HFF-Myc (cell line): ENCODE measurements at regions not wholly inside any gene's neighbourhood (a gene's known extent, or its start where the extent isn't known, plus 50 kb on each side); places are given as distances from the start of the nearest gene placed in this dataset.

Experiments used
- DNase-seq: peaks from one replicate; pipeline ENCODE4 v3.0.0-alpha.2; 2011; ENCODE audit warnings: low read depth; ENCODE audit errors: extremely low read depth
- H3K4me3 ChIP-seq: replicated peaks from 2 replicates; pipeline ENCODE4 v1.5.1; 2011; ENCODE audit warnings: low read depth, mild to moderate bottlenecking, control low read depth, low read length
- TF ChIP-seq, protein P1 (sequence below): IDR thresholded peaks from 2 replicates; pipeline ENCODE4 v1.5.1; 2012; ENCODE audit warnings: mild to moderate bottlenecking, low read depth, low read length, control low read depth; ENCODE audit errors: missing control alignments

DNA sequence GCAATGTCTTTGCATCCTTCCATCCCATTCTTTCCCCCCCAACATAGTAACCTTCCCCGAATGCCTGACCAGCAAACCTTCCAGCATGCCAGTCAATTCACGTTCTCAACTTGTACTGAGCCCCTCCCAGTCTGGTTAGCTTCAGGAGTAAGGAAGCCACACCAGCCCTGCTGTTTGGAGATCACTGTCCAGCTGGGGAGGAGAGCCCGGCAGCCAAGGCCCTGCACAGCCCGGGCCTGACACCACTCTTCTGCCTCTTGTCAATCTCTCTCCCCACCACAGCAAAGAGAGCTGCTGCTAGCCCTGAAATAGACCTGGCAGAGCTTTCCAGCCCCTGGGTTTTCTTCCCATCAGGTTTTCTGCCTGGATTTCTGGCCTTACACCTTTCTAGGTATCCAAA, 185.8 kb upstream of the ID2 start:
- TF ChIP-seq, protein P1, sequence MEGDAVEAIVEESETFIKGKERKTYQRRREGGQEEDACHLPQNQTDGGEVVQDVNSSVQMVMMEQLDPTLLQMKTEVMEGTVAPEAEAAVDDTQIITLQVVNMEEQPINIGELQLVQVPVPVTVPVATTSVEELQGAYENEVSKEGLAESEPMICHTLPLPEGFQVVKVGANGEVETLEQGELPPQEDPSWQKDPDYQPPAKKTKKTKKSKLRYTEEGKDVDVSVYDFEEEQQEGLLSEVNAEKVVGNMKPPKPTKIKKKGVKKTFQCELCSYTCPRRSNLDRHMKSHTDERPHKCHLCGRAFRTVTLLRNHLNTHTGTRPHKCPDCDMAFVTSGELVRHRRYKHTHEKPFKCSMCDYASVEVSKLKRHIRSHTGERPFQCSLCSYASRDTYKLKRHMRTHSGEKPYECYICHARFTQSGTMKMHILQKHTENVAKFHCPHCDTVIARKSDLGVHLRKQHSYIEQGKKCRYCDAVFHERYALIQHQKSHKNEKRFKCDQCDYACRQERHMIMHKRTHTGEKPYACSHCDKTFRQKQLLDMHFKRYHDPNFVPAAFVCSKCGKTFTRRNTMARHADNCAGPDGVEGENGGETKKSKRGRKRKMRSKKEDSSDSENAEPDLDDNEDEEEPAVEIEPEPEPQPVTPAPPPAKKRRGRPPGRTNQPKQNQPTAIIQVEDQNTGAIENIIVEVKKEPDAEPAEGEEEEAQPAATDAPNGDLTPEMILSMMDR = no peak

DNA sequence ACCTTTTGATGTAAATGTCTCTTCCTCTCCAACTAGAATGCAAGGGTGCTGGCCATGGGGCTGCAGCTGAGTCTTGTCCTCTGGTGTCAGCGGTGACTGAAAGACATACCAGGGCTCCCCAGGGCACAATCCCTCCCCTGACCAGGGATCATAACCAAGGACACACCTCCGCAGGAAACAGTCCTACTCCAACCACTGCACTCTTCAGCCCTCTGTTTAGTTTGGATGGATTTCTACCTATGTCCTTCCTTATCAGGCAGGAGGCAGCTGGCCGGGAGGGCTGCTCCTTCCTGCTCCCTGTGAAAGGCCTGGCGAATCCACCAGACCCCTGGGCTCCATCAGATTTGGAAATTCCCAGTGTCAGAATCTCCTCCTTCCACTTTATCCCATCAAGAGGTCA, 185.2 kb upstream of the ID2 start:
- no peak overlapping the region for H3K4me3 ChIP-seq
- TF ChIP-seq, protein P1 = no peak
- DNase-seq = no peak

More for the DNA sequence above, 185.8 kb upstream of the ID2 start:
- no peak for DNase-seq
- no peak overlapping the region for H3K4me3 ChIP-seq

DNA sequence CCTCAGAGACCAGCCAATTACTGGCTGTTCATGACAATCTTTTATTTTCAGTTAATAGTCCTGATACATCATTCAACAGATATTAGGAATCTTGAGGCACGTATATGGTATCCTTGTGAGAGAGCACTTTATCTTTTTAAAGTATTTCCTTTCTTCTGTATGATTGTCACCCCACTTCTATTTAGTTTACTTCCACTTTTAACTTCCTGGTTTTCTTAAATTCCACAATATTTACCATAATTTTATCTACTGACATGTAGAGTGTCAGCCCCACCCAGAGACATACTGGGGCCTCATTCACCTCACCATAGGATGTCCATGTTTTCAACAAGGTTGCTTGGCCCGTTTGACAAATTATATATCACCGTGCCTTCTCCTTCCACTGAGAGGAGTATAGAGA, 182.9 kb upstream of the ID2 start:
- DNase-seq = no peak
- H3K4me3 ChIP-seq = no peak overlapping the region
- TF ChIP-seq, protein P1 = no peak

DNA sequence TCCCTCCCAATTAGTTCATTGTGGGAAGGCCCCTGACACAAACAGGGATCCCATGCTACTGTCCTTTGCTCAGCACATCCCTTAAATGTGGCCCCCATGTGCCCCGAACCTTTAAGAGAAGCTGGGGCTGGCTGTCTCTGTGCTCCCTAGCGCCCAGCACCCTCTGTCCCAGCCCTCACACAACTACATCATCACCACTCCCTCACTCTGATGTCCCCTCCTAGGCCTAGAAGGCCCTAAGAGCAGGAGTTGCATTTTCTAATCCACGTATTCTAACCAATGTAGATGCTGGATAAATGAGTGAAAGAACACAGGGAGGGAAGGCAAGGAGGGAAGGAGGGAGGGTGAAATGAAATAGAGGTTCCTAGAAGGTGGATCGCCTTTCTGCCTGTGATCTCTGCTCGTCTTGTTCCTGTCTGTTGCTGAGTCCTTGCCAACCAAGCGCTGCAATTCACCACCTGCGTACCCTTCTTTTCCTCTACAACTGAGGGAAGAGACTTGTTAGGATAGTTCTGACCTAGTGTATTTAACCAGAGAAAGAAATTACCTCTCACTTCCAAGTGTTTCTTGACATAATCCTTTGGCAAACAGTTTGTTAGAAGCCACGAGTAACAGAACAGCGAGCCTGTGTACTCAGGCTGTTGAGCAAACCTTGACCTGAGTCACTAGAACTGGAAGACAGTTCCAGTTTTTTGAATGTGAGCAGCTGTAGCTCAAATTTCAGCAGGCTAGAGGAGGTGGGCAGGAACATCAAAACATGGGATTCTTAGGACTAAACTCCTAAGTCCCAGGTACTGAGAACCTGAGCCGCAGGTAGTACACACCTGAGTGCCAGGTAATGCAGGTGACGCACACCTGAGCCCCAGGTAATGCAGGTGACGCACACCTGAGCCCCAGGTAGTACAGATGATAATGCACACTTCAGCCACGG, 181.5 kb upstream of the ID2 start:
- no peak overlapping the region for H3K4me3 ChIP-seq
- no peak for DNase-seq
- TF ChIP-seq, protein P1 = no peak

DNA sequence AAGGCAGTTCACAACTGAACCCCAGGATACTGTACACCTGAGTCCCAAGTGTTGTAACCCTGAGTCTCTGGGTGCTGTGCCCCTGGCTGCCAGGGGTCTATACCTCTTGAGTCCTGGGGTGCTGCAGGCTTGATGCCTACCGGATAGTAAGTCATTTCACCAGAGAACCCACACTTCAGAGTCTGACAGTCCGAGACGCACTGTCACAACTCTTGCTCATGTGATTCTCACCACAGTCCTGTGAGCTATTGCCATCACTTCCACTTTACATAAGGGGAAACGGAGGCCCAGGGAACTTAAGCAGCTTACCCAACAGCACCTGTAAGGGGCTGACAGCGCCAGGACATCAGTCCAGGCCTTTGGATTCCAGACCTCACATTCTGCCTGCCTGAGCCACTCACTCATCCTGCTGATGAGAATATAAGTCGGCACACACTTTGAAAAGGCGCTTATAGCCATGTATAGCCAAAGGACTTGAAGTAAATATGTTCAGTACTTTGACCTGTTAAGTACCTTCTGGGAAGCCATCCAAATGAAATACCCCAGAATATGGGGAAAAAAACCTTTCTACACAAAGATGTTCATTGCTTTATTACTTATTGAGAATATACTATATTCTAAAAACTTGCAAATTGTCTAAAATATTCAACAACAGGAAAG, 180.7 kb upstream of the ID2 start:
- H3K4me3 ChIP-seq = no peak overlapping the region
- no peak for DNase-seq
- TF ChIP-seq, protein P1 = no peak

DNA sequence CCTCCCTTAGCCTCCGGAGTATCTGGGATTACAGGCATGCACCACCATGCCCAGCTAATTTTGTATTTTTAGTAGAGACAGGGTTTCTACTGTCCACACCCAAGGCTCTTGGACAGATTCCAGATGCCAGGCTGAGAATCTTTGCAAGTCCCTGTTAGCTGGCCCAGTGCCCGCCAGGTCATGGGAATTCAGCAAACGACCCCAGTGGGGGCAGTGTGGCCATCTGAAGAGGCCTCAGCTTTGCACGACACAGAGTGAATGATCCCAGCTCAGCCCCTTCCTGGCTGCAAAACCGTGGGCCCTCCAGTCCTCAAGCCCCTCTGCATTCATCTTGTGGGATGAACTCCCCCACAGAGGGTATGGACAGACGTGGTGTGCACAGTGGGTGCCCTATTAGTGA, 179.5 kb upstream of the ID2 start:
- TF ChIP-seq, protein P1 = no peak
- no peak for DNase-seq
- H3K4me3 ChIP-seq = no peak overlapping the region
